PC-9 (cell line): ENCODE measurements at regions not wholly inside any gene's neighbourhood (a gene's known extent, or its start where the extent isn't known, plus 50 kb on each side); places are given as distances from the start of the nearest gene placed in this dataset.

Experiments used
- BruUV-seq: library from RNA; stranded (reverse); fragments of 400-500 nt; replicated peaks from 2 replicates; lab custom pipeline; 2021; lab: Mats Ljungman, UMichigan
- CTCF ChIA-PET: fragments of 300-600 bp; sonication (Branson Sonifier 250); formaldehyde crosslinking; loops from one replicate; lab custom pipeline; 2022; ENCODE audit warnings: antibody characterized with exemption; lab: Charles Lee
- POLR2A ChIA-PET: fragments of 300-600 bp; sonication (Branson Sonifier 250); formaldehyde crosslinking; loops from one replicate; lab custom pipeline; 2022; ENCODE audit warnings: antibody characterized with exemption; ENCODE audit not compliant: unreplicated experiment; lab: Charles Lee
- DNase-seq, 2 experiments: peaks; one replicate each; pipeline versions ENCODE4 v3.0.0 to v3.0.0-alpha.2; 2015 to 2022; ENCODE audit warnings: mixed read lengths in 1 of 2
- H2AFZ ChIP-seq: fragments of 200-600 bp; sonication (generic); 2 replicates; pipeline ENCODE4 v1.8.1; 2017; ENCODE audit warnings: antibody characterized with exemption
- H3F3A ChIP-seq: fragments of 200-600 bp; sonication (generic); 2 replicates; pipeline ENCODE4 v1.8.1; 2017; ENCODE audit warnings: antibody characterized with exemption, mild to moderate bottlenecking, low read depth; ENCODE audit not compliant: insufficient read depth
- H3K27ac ChIP-seq: fragments of 200-600 bp; sonication (generic); 2 replicates; pipeline ENCODE4 v1.6.1; 2016; ENCODE audit warnings: mixed run types
- H3K27me3 ChIP-seq: fragments of 200-600 bp; sonication (generic); 2 replicates; pipeline ENCODE4 v1.6.1; 2016; ENCODE audit warnings: low read depth, mixed run types; ENCODE audit not compliant: insufficient read depth
- H3K36me3 ChIP-seq: fragments of 200-600 bp; sonication (generic); 2 replicates; pipeline ENCODE4 v1.6.1; 2016; ENCODE audit warnings: low read depth, mixed run types
- H3K4me1 ChIP-seq: fragments of 200-600 bp; sonication (generic); replicated peaks from 2 replicates; pipeline ENCODE4 v1.6.1; 2016; ENCODE audit warnings: mixed run types; ENCODE audit not compliant: insufficient read depth
- H3K4me2 ChIP-seq: fragments of 200-600 bp; sonication (generic); 2 replicates; pipeline ENCODE4 v1.6.1; 2017; ENCODE audit warnings: mixed run types
- H3K4me3 ChIP-seq: fragments of 200-600 bp; sonication (generic); 2 replicates; pipeline ENCODE4 v1.6.1; 2016; ENCODE audit warnings: mixed run types
- H3K79me2 ChIP-seq: fragments of 200-600 bp; sonication (generic); 2 replicates; pipeline ENCODE4 v1.6.1; 2017; ENCODE audit warnings: low read depth, mixed run types
- H3K9me2 ChIP-seq: fragments of 200-600 bp; sonication (generic); 2 replicates; pipeline ENCODE4 v1.8.1; 2017; ENCODE audit warnings: mild to moderate bottlenecking; ENCODE audit not compliant: insufficient read depth
- H3K9me3 ChIP-seq: fragments of 200-600 bp; sonication (generic); 2 replicates; pipeline ENCODE4 v1.8.1; 2016; ENCODE audit warnings: low read depth; ENCODE audit not compliant: insufficient read depth
- H4K20me1 ChIP-seq: fragments of 200-600 bp; sonication (generic); 2 replicates; pipeline ENCODE4 v1.8.1; 2017; ENCODE audit not compliant: insufficient read depth
- EZH2 ChIP-seq: fragments of 200-600 bp; sonication (generic); IDR thresholded peaks from 2 replicates; pipeline ENCODE4 v1.8.0; 2017; ENCODE audit warnings: antibody characterized with exemption, low read depth
- intact Hi-C: fragments of 100-400 bp; cut with micrococcal nuclease; formaldehyde crosslinking; loops from one replicate; pipeline ENCODE4 v1.10.0; 2022; ENCODE audit not compliant: unreplicated experiment
- TF ChIP-seq, protein P1 (sequence below): fragments of 200-600 bp; sonication (generic); conservative IDR thresholded peaks from 2 replicates; pipeline ENCODE4 v1.6.1; 2017; ENCODE audit warnings: mixed run types, antibody characterized with exemption, mild to moderate bottlenecking, moderate library complexity

- no TSS peak for BruUV-seq
- Histone ChIP-seq H2AFZ (no peak overlapping the region), H3K27ac (no peak overlapping the region), H3K4me3 (no peak overlapping the region), H3F3A (no peaks in the 10 kb centered on the region), H3K36me3 (no peaks in the 10 kb centered on the region), H3K9me3 (peaks cover 6% of the 10 kb centered on the region; the same call in 1 of the 2 replicates), H3K79me2 (no peaks in the 10 kb centered on the region), H3K4me2 (no peak overlapping the region), H3K9me2 (no peaks in the 10 kb centered on the region), H3K27me3 (peaks cover 91% of the 10 kb centered on the region), H3K4me1 (no peaks in the 10 kb centered on the region), H4K20me1 (no peaks in the 10 kb centered on the region; the same call in 1 of the 2 replicates)
- POLR2A ChIA-PET: no interaction called here
- DNase-seq: no peak
- TF ChIP-seq, protein P1, sequence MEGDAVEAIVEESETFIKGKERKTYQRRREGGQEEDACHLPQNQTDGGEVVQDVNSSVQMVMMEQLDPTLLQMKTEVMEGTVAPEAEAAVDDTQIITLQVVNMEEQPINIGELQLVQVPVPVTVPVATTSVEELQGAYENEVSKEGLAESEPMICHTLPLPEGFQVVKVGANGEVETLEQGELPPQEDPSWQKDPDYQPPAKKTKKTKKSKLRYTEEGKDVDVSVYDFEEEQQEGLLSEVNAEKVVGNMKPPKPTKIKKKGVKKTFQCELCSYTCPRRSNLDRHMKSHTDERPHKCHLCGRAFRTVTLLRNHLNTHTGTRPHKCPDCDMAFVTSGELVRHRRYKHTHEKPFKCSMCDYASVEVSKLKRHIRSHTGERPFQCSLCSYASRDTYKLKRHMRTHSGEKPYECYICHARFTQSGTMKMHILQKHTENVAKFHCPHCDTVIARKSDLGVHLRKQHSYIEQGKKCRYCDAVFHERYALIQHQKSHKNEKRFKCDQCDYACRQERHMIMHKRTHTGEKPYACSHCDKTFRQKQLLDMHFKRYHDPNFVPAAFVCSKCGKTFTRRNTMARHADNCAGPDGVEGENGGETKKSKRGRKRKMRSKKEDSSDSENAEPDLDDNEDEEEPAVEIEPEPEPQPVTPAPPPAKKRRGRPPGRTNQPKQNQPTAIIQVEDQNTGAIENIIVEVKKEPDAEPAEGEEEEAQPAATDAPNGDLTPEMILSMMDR: no peak
- TF ChIP-seq EZH2: no peak
- intact Hi-C loops: no loop called here
- CTCF ChIA-PET: no interaction called here
These were observed 129.6 kb upstream of the RNF32 start for GRCh38 chr7:156510966-156511365.

GRCh38 chr7:156509216-156509615 is 131.4 kb upstream of the RNF32 start:
- no peak for DNase-seq
- CTCF ChIA-PET: no interaction called here
- Histone ChIP-seq H3K79me2 (no peaks in the 10 kb centered on the region), H3K36me3 (no peaks in the 10 kb centered on the region), H3K4me3 (no peak overlapping the region), H2AFZ (no peak overlapping the region), H3K27ac (no peak overlapping the region), H3K27me3 (peaks cover 91% of the 10 kb centered on the region), H3K9me2 (no peaks in the 10 kb centered on the region), H3K4me2 (no peak overlapping the region), H3K9me3 (peaks cover 6% of the 10 kb centered on the region; the same call in 1 of the 2 replicates), H3K4me1 (no peaks in the 10 kb centered on the region), H4K20me1 (no peaks in the 10 kb centered on the region; the same call in 1 of the 2 replicates), H3F3A (no peaks in the 10 kb centered on the region)
- no TSS peak for BruUV-seq
- POLR2A ChIA-PET: no interaction called here
- intact Hi-C loops: no loop called here
- TF ChIP-seq, protein P1: no peak
- no peak for TF ChIP-seq EZH2

DNA sequence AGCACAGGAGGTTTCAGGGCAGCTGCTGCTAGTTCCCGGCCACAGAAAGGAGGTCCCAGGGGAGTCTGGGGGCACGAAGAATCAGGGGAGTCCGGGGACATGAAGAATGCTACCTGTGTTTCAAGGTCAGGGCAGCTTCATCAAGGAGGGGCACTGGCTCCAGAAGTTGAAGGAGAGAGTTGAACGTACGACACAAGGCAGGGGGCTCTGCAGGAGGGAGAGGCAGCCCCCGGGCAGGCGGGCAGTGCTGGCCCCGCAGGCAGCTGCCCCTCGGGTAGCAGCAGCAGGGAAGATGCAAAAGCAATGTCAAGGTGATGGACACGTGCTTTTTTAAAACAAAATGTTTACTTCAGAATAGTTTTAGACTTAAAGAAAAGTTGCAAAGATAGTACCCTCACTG is 134.7 kb upstream of the RNF32 start:
- Histone ChIP-seq H3K4me2 (no peak overlapping the region), H3K27me3 (peaks cover 92% of the 10 kb centered on the region), H3F3A (no peaks in the 10 kb centered on the region), H3K9me2 (no peaks in the 10 kb centered on the region), H4K20me1 (no peaks in the 10 kb centered on the region), H3K36me3 (no peaks in the 10 kb centered on the region), H3K4me1 (no peaks in the 10 kb centered on the region), H3K4me3 (no peak overlapping the region), H3K9me3 (no peaks in the 10 kb centered on the region; the same call in 1 of the 2 replicates), H3K79me2 (no peaks in the 10 kb centered on the region), H3K27ac (no peak overlapping the region), H2AFZ (no peak overlapping the region)
- no TSS peak for BruUV-seq
- TF ChIP-seq, protein P1: no peak
- no peak for TF ChIP-seq EZH2
- no peak for DNase-seq
- ChIA-PET POLR2A (no interaction called here), CTCF (no interaction called here)
- intact Hi-C loops: no loop called here
